Activated CD8-positive, alpha-beta T cell treated with anti-CD3 and anti-CD28 coated beads for 36 hours (primary cell): ENCODE measurements at regions not wholly inside any gene's neighbourhood (a gene's known extent, or its start where the extent isn't known, plus 50 kb on each side); places are given as distances from the start of the nearest gene placed in this dataset.
A peak's percentile ranks its signal among the peaks of the same experiment; 100 is the strongest.

Source experiments
- ATAC-seq: fragments of 200-7000 bp; cut with Tn5 transposase; one replicate; pipeline ENCODE4 v1.10.0; 2021; ENCODE audit warnings: mild to moderate bottlenecking, moderate library complexity
- CTCF ChIA-PET: fragments of 350-600 bp; sonication (Branson Sonifier 250); formaldehyde crosslinking; loops from one replicate; lab custom pipeline; 2021; ENCODE audit warnings: antibody characterized with exemption; lab: Charles Lee
- POLR2A ChIA-PET: fragments of 350-600 bp; sonication (Branson Sonifier 250); formaldehyde crosslinking; loops from one replicate; lab custom pipeline; 2021; ENCODE audit warnings: antibody characterized with exemption; lab: Charles Lee
- DNase-seq: peaks from one replicate; pipeline ENCODE4 v3.0.0-alpha.2; 2020
- H3K27ac Mint-ChIP-seq: one replicate; pipeline ENCODE4 v1.8.0; 2021; ENCODE audit warnings: mild to moderate bottlenecking, mixed read lengths
- H3K27me3 Mint-ChIP-seq: one replicate; pipeline ENCODE4 v1.8.0; 2021; ENCODE audit warnings: mixed read lengths
- H3K36me3 Mint-ChIP-seq: one replicate; pipeline ENCODE4 v1.8.0; 2021; ENCODE audit warnings: low read depth, mixed read lengths
- H3K4me1 Mint-ChIP-seq: one replicate; pipeline ENCODE4 v1.8.0; 2021; ENCODE audit warnings: low read depth, mixed read lengths
- H3K4me3 Mint-ChIP-seq: one replicate; pipeline ENCODE4 v1.8.0; 2021; ENCODE audit warnings: mild to moderate bottlenecking, moderate library complexity, mixed read lengths
- H3K9me3 Mint-ChIP-seq: one replicate; pipeline ENCODE4 v1.8.0; 2021; ENCODE audit warnings: mixed read lengths
- CTCF ChIP-seq: fragments of 200-600 bp; IDR thresholded peaks from one replicate; pipeline ENCODE4 v1.8.0; 2022; ENCODE audit warnings: antibody characterized with exemption, mild to moderate bottlenecking
- intact Hi-C: fragments of 100-400 bp; cut with micrococcal nuclease; formaldehyde crosslinking; loops from one replicate; pipeline ENCODE4 v1.10.0; 2022

GRCh38 chrX:42602136-42602535 lies 175.8 kb downstream of the PPP1R2C start:
- H3K27ac Mint-ChIP-seq: no peak overlapping the region
- no peaks in the 10 kb centered on the region for H3K4me1 Mint-ChIP-seq
- TF ChIP-seq CTCF: no peak
- no peaks in the 10 kb centered on the region for H3K36me3 Mint-ChIP-seq
- ChIA-PET POLR2A (no interaction called here), CTCF (no interaction called here)
- no peak for DNase-seq
- H3K27me3 Mint-ChIP-seq: no peaks in the 10 kb centered on the region
- ATAC-seq: no peak
- intact Hi-C loops: no loop called here
- H3K9me3 Mint-ChIP-seq: no peaks in the 10 kb centered on the region
- no peak overlapping the region for H3K4me3 Mint-ChIP-seq

GRCh38 chrX:42597481-42597880 lies 180.5 kb downstream of the PPP1R2C start:
- ChIA-PET CTCF (interaction anchor here (1.5 kb wide), 1 partner anchor 10 kb away, joined by 3 read pairs; no protein-coding TSS in a partner anchor), POLR2A (no interaction called here)
- Mint-ChIP-seq H3K27ac (no peak overlapping the region), H3K36me3 (no peaks in the 10 kb centered on the region), H3K27me3 (no peaks in the 10 kb centered on the region), H3K4me3 (no peak overlapping the region), H3K9me3 (no peaks in the 10 kb centered on the region), H3K4me1 (no peaks in the 10 kb centered on the region)
- intact Hi-C loops: no loop called here
- no peak for TF ChIP-seq CTCF
- DNase-seq: no peak
- ATAC-seq: no peak

GRCh38 chrX:42585842-42586621 lies 191.9 kb downstream of the PPP1R2C start:
- intact Hi-C loops: no loop called here
- peak; percentile 34 for ATAC-seq
- ChIA-PET POLR2A (no interaction called here), CTCF (no interaction called here)
- no peak overlapping the region for H3K4me3 Mint-ChIP-seq
- peaks cover 2% of the 10 kb centered on the region for H3K36me3 Mint-ChIP-seq
- peaks cover 8% of the 10 kb centered on the region for H3K4me1 Mint-ChIP-seq
- H3K27ac Mint-ChIP-seq: no peak overlapping the region
- no peaks in the 10 kb centered on the region for H3K27me3 Mint-ChIP-seq
- peaks cover 8% of the 10 kb centered on the region for H3K9me3 Mint-ChIP-seq
- TF ChIP-seq CTCF: no peak
- no peak for DNase-seq

- Mint-ChIP-seq H3K4me1 (peaks cover 12% of the 10 kb centered on the region), H3K9me3 (no peaks in the 10 kb centered on the region), H3K27me3 (no peaks in the 10 kb centered on the region), H3K4me3 (no peak overlapping the region), H3K36me3 (peaks cover 2% of the 10 kb centered on the region), H3K27ac (peak overlapping the region; percentile 27)
- ATAC-seq: no peak
- no peak for DNase-seq
- no peak for TF ChIP-seq CTCF
- intact Hi-C loops: no loop called here
- POLR2A ChIA-PET: no interaction called here
- CTCF ChIA-PET: interaction anchor here (0.7 kb wide), 1 partner anchor 9 kb away, joined by 3 read pairs; no protein-coding TSS in a partner anchor
These were observed 200.0 kb downstream of the PPP1R2C start for GRCh38 chrX:42577936-42578470.

- intact Hi-C loops: no loop called here
- Mint-ChIP-seq H3K36me3 (no peaks in the 10 kb centered on the region), H3K4me1 (no peaks in the 10 kb centered on the region), H3K27me3 (no peaks in the 10 kb centered on the region), H3K27ac (no peak overlapping the region), H3K4me3 (no peak overlapping the region), H3K9me3 (no peaks in the 10 kb centered on the region)
- ATAC-seq (no peak), DNase-seq (no peak)
- TF ChIP-seq CTCF: no peak
- CTCF ChIA-PET: no interaction called here
- POLR2A ChIA-PET: interaction anchor here (1.2 kb wide), 1 partner anchor 75 kb away, joined by 4 read pairs; no protein-coding TSS in a partner anchor
These were observed 210.7 kb downstream of the PPP1R2C start for GRCh38 chrX:42567268-42567667.
